Right cardiac atrium (tissue), 5 donors: ENCODE measurements at regions not wholly inside any gene's neighbourhood (a gene's known extent, or its start where the extent isn't known, plus 50 kb on each side); places are given as distances from the start of the nearest gene placed in this dataset.
"Not testable (repeated sequence)": the region's sequence is repeated elsewhere in the genome, so short reads cannot be mapped to it uniquely, and the experiment has no call there.

Experiments
- ATAC-seq, 2 donors: fragments of 200-7000 bp; cut with Tn5 transposase; one replicate each; pipeline versions ENCODE4 v1.8.0 to v1.9.1; 2020; ENCODE audit warnings: moderate library complexity in 2 of 2, mild to moderate bottlenecking in 1 of 2
- DNase-seq, 3 donors: peaks; one replicate each; pipeline ENCODE4 v3.0.0-alpha.2; 2020
- H3K27ac ChIP-seq: one replicate; pipeline ENCODE4 v1.5.1; 2013; ENCODE audit warnings: mild to moderate bottlenecking, low read length, control low read depth, moderate library complexity
- H3K27me3 ChIP-seq: one replicate; pipeline ENCODE4 v1.6.1; 2013; ENCODE audit not compliant: control insufficient read depth, insufficient read depth
- H3K4me1 ChIP-seq: one replicate; pipeline ENCODE4 v1.6.1; 2013; ENCODE audit warnings: low read length; ENCODE audit not compliant: control insufficient read depth, insufficient read depth
- H3K4me3 ChIP-seq: one replicate; pipeline ENCODE4 v1.5.1; 2013; ENCODE audit warnings: low read length, control low read depth
- H3K9me3 ChIP-seq: one replicate; pipeline ENCODE4 v1.6.1; 2013; ENCODE audit warnings: low read length; ENCODE audit not compliant: control insufficient read depth
- WGBS: extraction: QIAGEN DNeasy Blood & Tissue Kit; methylation state at CpG from one replicate; pipeline ENCODE4 v1.1.7; 2013; 5-methylcytosine and 5-hydroxymethylcytosine counted together
- intact Hi-C, 4 donors: fragments of 100-400 bp; cut with DNase I; formaldehyde crosslinking; loops; one replicate each; pipeline versions ENCODE4 v1.11.0 to v1.14.0; 2022 to 2023
- donor health status: healthy with polysubstance abuse.
- donor health status: DM: no; HTN: yes; CAD: no.
- donor health status: DM: no; HTN: no; CAD: no.
- donor health status: DM: no; HTN: yes; CAD: no; lungs with severe emphysema.
- donor health status: DM: yes; HTN: yes; CAD: no.

DNA sequence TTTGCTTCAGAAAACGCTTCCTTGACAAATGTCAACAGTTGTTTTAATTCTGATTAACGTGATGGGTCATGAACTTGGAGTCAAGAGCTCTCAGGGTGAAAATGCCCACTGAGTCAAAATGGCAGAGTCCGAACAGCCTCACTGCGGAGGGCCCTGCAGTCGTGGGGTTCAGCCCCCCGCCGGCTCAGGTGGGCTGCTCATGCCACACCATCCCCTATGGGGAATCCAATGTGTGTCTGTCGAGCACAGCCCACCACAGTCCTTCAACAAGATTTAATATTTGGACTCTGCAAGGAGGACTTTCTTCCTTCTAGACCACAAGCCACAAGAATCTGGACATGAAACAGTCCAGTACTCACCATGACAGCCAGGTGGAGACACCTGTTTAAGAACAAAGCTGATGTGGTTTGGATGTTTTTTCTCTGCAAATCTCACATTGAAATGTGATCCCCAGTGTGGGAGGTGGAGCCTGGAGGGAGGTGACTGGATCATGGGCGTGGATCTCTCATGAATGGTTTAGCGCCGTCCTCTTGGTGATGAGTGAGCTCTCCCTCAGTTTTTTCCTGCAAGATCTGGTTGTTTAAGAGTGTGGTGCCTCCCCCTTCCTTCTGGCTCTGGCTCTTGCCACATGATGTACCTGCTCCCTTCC lies 201.0 kb downstream of the NDUFA10 start:
- ATAC-seq: no peak
- intact Hi-C loops: no loop called here
- DNase-seq: no peak

DNA sequence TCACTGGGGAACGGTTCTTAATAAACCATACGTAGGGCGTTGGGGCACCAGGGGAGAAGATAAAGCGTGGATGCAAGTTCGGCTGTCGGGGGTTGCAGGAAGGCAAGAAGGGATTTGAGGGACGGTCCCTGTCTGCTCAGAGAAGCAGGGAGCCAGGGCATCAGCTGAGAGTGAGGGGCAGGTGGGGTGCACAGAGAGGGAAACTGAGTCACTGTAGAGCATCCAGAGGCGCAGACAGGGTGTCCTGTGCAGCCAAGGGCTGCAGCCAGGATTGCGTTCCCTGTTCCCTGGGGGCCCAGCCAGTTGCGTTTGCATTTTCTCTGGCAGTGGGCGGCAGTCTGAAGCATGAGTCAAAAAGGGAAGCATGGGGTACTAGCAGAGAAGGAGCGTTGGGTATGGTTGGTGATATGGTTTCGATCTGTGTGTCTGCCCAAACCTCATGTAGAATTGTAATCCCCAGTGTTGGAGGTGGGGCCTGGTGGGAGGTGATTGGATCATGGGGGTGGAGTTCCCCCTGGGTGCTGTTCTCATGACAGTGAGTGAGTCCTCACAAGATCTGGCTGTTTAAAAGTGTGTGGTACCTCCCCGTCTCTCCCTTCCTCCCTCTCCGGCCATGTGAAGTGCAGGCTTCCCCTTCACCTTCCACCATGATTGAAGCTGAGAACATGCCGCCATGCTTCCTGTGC lies 202.9 kb downstream of the NDUFA10 start:
- DNase-seq: no peak
- Histone ChIP-seq H3K4me3 (no peak overlapping the region), H3K27ac (no peak overlapping the region), H3K4me1 (no peaks in the 10 kb centered on the region), H3K27me3 (no peaks in the 10 kb centered on the region), H3K9me3 (no peaks in the 10 kb centered on the region)
- ATAC-seq: no peak
- 85% methylated on average over 16 of the region's 16 CpGs for WGBS
- intact Hi-C loops: no loop called here

More for the DNA sequence above, 201.0 kb downstream of the NDUFA10 start:
- Histone ChIP-seq H3K4me1 (no peaks in the 10 kb centered on the region), H3K9me3 (no peaks in the 10 kb centered on the region), H3K4me3 (no peak overlapping the region), H3K27me3 (no peaks in the 10 kb centered on the region), H3K27ac (no peak overlapping the region)
- WGBS: 59% methylated on average over 11 of the region's 11 CpGs

DNA sequence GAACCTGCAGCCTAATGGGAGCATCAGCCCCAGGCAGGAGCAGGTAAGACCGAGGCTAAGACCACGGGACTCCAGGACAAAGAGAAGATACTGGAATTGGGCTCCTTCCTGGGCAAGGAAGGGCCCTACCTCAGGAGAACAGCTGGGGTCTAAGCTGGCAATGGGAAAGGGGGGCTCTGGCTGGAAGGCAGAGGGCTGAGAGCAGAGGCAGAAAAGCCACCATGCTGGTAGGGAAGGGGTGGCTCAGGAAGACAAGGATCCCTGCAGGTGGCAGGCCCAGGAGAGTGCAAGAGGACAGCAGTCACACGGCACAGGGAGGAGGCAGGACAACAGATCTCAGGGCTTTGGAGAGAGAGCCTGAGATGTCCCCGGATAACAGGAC lies 203.5 kb downstream of the NDUFA10 start:
- Histone ChIP-seq H3K4me3 (no peak overlapping the region), H3K27ac (no peak overlapping the region), H3K27me3 (no peaks in the 10 kb centered on the region), H3K4me1 (no peaks in the 10 kb centered on the region), H3K9me3 (no peaks in the 10 kb centered on the region)
- intact Hi-C loops: no loop called here
- no peak for DNase-seq
- no peak for ATAC-seq
- 92% methylated on average over 4 of the region's 4 CpGs for WGBS

DNA sequence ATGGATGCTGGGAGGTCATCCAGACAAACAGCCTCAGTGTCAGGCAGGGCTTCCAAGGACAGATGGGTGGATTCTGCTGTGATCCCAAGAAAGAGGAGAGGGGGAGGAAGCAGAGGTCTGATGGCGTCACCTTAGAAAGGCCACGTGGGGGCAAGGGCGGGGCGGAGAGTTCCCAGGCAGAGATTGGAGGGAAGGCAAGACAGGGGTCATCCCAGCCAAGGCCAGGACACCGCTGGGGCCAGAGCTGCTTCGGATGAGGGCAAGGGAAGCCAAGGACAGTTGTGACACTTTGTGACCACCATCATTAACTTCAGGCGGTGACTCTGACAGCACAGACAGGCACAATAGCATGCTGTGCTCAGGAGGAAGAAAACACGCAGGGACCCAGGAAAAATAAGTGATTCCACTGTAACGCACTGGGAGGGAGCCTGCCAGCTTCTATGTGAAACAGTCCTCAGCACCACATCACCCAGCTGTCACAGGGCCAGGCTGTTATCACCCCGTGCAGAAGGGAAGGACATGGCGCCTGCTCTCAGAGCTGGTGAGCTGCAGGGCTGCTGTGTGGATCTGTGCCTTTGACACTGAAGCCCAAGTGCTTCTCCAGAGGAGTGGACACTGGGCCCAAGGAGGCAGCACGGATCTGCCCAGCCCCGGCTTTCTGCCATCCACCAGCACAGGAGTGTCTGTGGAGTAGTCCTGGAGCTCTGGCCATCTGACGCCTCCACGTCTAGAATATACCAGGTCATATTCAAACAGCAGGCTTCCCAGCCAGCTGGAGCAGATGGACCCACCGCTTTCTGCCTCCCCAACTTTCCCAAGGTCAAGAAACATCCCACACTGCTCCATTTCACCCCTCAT lies 204.1 kb downstream of the NDUFA10 start:
- DNase-seq (peak; percentile 69 to 86 (median 71)), ATAC-seq (peak; percentile 73 to 75)
- no peaks in the 10 kb centered on the region for H3K4me1 ChIP-seq
- no peak overlapping the region for H3K4me3 ChIP-seq
- 56% methylated on average over 16 of the region's 16 CpGs for WGBS
- no peak overlapping the region for H3K27ac ChIP-seq
- no peaks in the 10 kb centered on the region for H3K9me3 ChIP-seq
- no peaks in the 10 kb centered on the region for H3K27me3 ChIP-seq
- intact Hi-C loops: no loop called here

DNA sequence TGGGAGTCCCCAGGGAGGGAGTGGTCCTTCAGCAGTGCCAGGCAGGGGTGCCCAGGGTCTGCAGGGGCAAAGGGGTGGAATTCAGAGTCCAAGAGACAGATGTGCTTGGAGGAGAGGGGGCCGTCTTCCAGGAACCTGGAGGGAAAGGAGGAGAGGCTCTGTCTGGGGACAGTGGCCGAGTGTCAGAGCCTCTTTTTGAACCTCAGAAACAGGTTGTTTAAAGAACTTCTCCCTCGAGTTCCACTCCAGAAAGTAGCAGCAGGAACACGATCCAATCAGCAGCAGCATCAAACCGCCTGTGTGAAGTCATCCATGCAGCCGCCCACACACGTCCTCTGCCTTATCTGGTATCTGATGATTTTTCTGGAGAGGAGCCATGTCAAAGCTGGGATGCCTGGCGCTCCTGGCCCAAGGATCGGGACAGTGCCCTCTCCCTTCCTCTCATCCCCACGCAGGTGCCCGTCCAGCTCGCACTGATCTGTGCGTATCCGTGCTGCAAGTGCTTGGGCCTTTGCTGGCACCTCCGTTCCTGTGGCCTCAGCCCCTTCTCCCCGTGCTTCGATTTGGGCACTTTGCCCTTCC lies 205.1 kb downstream of the NDUFA10 start:
- Histone ChIP-seq H3K27ac (no peak overlapping the region), H3K4me1 (no peaks in the 10 kb centered on the region), H3K9me3 (no peaks in the 10 kb centered on the region), H3K4me3 (no peak overlapping the region), H3K27me3 (no peaks in the 10 kb centered on the region)
- DNase-seq: no peak
- WGBS: 62% methylated on average over 17 of the region's 17 CpGs
- ATAC-seq: no peak
- intact Hi-C loops: no loop called here

DNA sequence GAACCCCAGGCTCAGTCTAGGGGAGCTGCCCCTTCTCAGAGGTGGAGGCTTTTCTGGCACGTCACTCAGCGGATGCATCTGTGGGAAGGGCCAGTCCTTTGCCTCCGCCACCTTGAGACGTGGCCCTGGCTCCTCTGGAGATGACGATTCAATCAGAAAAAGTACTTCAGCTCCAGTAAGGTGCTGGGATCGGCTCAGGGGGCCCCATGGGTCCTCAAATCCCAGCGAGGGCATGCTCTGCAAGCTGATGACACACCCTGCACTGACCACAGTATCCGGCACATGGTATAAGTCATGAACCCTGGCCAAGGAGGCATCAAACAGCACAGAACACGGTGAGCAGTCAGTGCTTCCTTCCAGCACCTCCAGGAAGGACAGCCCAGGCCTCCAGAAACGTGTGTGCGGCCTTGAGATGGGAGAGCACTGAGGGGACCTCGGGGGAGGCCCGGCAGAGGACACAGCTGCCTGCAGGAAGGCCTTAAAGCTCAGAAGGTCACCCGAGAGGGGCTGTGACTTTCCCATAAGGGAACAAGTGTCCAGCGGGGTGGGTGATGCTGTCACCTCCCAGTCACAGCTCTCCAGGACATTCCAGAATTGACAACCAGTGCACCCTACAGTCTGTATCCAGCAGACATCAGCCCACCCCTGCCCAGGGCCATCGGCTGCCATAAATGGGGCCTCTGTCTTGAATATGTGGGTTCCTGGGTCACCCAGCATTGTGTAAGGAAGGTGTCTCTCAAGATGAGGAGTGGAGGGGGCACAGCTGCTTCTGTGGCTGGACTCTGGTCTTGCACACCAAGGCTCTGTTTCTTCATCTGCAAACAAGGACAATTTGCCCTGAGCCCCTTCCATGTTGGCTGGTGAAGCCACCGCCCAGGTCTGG lies 205.8 kb downstream of the NDUFA10 start:
- H3K27me3 ChIP-seq: no peaks in the 10 kb centered on the region
- H3K27ac ChIP-seq: no peak overlapping the region
- H3K9me3 ChIP-seq: no peaks in the 10 kb centered on the region
- H3K4me3 ChIP-seq: no peak overlapping the region
- DNase-seq (no peak), ATAC-seq (no peak)
- H3K4me1 ChIP-seq: no peaks in the 10 kb centered on the region
- WGBS: 84% methylated on average over 17 of the region's 17 CpGs
- intact Hi-C loops: no loop called here

DNA sequence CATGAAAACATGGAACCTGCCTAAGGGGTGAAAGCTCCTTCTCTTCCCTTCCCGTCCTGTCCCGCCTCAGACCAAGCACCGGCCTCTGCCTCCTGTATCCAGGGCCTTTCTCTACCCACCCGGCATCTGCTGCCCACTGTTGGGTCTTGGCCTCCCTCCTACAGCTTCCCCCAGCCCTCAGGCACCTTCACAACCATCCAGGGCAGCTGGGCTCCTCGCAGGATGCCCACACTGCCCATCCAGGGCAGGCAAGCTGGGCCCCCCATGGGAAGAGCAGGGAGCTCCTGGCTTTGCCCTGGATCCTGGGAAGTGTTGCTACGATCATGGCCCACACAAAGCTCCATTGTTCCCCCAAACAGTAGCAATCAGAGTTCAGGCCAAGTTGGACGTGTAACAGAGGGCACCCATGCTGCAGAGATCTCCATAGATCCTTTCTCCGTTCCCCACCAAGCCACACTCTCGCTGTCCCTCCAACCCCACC lies 206.6 kb downstream of the NDUFA10 start:
- Histone ChIP-seq H3K4me1 (no peaks in the 10 kb centered on the region), H3K27me3 (no peaks in the 10 kb centered on the region), H3K9me3 (no peaks in the 10 kb centered on the region), H3K4me3 (no peak overlapping the region), H3K27ac (no peak overlapping the region)
- ATAC-seq (no peak), DNase-seq (no peak)
- WGBS: 90% methylated on average over 9 of the region's 9 CpGs
- intact Hi-C loops: no loop called here

DNA sequence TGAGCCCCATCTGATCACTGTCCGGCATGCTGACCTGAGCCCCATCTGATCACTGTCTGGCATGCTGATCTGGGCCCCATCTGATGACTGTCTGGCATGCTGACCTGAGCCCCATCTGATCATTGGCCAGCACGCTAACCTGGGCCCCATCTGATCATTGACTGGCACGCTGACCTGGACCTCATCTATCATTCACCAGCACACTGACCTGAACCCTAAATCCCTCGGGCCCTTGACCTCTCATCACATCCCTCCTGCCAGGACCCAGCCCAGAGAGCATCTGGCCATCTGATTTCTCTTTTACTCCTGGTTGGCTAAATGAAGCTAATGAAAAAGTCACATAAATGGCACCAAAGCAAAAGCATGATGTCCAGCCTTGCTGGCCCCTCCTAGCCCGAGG lies 207.1 kb downstream of the NDUFA10 start:
- no peak for ATAC-seq
- Histone ChIP-seq H3K27me3 (no peaks in the 10 kb centered on the region), H3K27ac (no peak overlapping the region), H3K4me3 (no peak overlapping the region), H3K9me3 (no peaks in the 10 kb centered on the region), H3K4me1 (no peaks in the 10 kb centered on the region)
- WGBS: 90% methylated on average over 5 of the region's 5 CpGs
- intact Hi-C loops: no loop called here
- no peak for DNase-seq

DNA sequence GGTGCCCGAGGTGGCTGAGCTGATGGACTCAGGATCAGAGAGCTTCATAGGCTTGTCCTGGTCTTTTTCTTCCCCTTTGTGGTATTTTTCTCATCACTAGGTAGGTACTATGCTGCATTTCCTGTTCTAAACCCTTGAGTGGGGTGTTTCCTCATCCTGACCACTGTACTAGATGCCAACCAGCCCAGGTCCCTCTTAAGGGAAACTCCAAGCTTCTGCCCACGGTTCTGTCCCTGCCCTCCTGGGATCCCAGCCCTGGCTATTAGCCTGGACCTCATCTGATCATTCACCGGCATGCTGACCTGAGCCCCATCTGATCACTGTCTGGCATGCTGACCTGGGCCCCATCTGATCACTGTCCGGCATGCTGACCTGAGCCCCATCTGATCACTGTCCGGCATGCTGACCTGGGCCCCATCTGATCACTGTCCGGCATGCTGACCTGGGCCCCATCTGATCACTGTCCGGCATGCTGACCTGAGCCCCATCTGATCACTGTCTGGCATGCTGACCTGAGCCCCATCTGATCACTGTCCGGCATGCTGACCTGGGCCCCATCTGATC lies 207.6 kb downstream of the NDUFA10 start:
- DNase-seq, ATAC-seq: not testable (repeated sequence)

More for the DNA sequence above, 207.6 kb downstream of the NDUFA10 start:
- H3K27me3 ChIP-seq, H3K4me1 ChIP-seq, intact Hi-C loops, H3K27ac ChIP-seq, H3K9me3 ChIP-seq, H3K4me3 ChIP-seq: not testable (repeated sequence)
- WGBS: 80% methylated on average over 8 of the region's 8 CpGs
